Thoracic aorta (tissue), 2 donors: ENCODE measurements at regions not wholly inside any gene's neighbourhood (a gene's known extent, or its start where the extent isn't known, plus 50 kb on each side); places are given as distances from the start of the nearest gene placed in this dataset.

ENCODE experiments used
- ATAC-seq: fragments of 150-250 bp; one replicate; pipeline ENCODE4 v1.8.0; 2017; ENCODE audit warnings: low read depth; ENCODE audit not compliant: insufficient number of reproducible peaks, low FRiP score
- DNase-seq: peaks from one replicate; pipeline ENCODE4 v3.0.0-alpha.2; 2020; ENCODE audit warnings: low spot score
- H3K27ac ChIP-seq, 2 donors: fragments of 200-600 bp; sonication (generic); 1 replicate in 1 of 2; 2 replicates in 1 of 2; pipeline ENCODE4 v1.5.1; 2016; ENCODE audit warnings: mild to moderate bottlenecking in 2 of 2, moderate library complexity in 2 of 2
- H3K27me3 ChIP-seq: fragments of 200-600 bp; sonication (generic); replicated peaks from 2 replicates; pipeline ENCODE4 v1.6.0; 2016; ENCODE audit warnings: mild to moderate bottlenecking; ENCODE audit not compliant: insufficient read depth
- H3K36me3 ChIP-seq: fragments of 200-600 bp; sonication (generic); one replicate; pipeline ENCODE4 v1.5.1; 2016
- H3K4me1 ChIP-seq, 2 donors: fragments of 200-600 bp; sonication (generic); 1 replicate in 1 of 2; 2 replicates in 1 of 2; pipeline versions ENCODE4 v1.5.1 to v1.6.0; 2016; ENCODE audit warnings: low read depth in 2 of 2, mild to moderate bottlenecking in 1 of 2; ENCODE audit not compliant: control insufficient read depth in 1 of 2
- H3K4me3 ChIP-seq: fragments of 200-600 bp; sonication (generic); 2 replicates; pipeline ENCODE4 v1.5.1; 2016; ENCODE audit warnings: mild to moderate bottlenecking
- H3K9me3 ChIP-seq: fragments of 200-600 bp; sonication (generic); 2 replicates; pipeline ENCODE4 v1.5.1; 2016
- CTCF ChIP-seq: fragments of 200-600 bp; sonication (generic); IDR thresholded peaks from one replicate; pipeline ENCODE4 v1.5.1; 2019; ENCODE audit warnings: antibody characterized with exemption

- H3K4me1 ChIP-seq, result no peaks in the 10 kb centered on the region
- no peaks in the 10 kb centered on the region for H3K27me3 ChIP-seq
- DNase-seq (no peak), ATAC-seq (no peak)
- no peaks in the 10 kb centered on the region for H3K9me3 ChIP-seq
- H3K4me3 ChIP-seq, result no peak overlapping the region
- H3K27ac ChIP-seq, result no peak overlapping the region
- no peaks in the 10 kb centered on the region for H3K36me3 ChIP-seq
- no peak for TF ChIP-seq CTCF
Observed at GRCh38 chr9:27750566-27750965, 177.3 kb upstream of the C9orf72 start.

- Histone ChIP-seq H3K4me1 (no peaks in the 10 kb centered on the region), H3K36me3 (no peaks in the 10 kb centered on the region), H3K27ac (no peak overlapping the region), H3K9me3 (no peaks in the 10 kb centered on the region), H3K27me3 (no peaks in the 10 kb centered on the region), H3K4me3 (no peak overlapping the region)
- no peak for DNase-seq
- no peak for ATAC-seq
- TF ChIP-seq CTCF, result no peak
Observed at GRCh38 chr9:27752069-27752468, 178.8 kb upstream of the C9orf72 start.

- no peak for ATAC-seq
- H3K9me3 ChIP-seq, result no peaks in the 10 kb centered on the region
Observed at GRCh38 chr9:27755846-27756245, 182.6 kb upstream of the C9orf72 start.

GRCh38 chr9:27756418-27756817 is 183.1 kb upstream of the C9orf72 start:
- Histone ChIP-seq H3K36me3 (no peaks in the 10 kb centered on the region), H3K27ac (no peak overlapping the region), H3K4me1 (no peaks in the 10 kb centered on the region), H3K4me3 (no peak overlapping the region), H3K27me3 (no peaks in the 10 kb centered on the region), H3K9me3 (no peaks in the 10 kb centered on the region)
- TF ChIP-seq CTCF, result no peak
- DNase-seq, result no peak
- ATAC-seq, result no peak

More at GRCh38 chr9:27755846-27756245, 182.6 kb upstream of the C9orf72 start:
- Histone ChIP-seq H3K27ac (no peak overlapping the region), H3K36me3 (no peaks in the 10 kb centered on the region), H3K27me3 (no peaks in the 10 kb centered on the region), H3K4me3 (no peak overlapping the region), H3K4me1 (no peaks in the 10 kb centered on the region)
- no peak for DNase-seq
- no peak for TF ChIP-seq CTCF

GRCh38 chr9:27763831-27764230 is 190.6 kb upstream of the C9orf72 start:
- no peak overlapping the region for H3K4me3 ChIP-seq

More at GRCh38 chr9:27763831-27764230, 190.6 kb upstream of the C9orf72 start:
- no peaks in the 10 kb centered on the region for H3K4me1 ChIP-seq
- TF ChIP-seq CTCF, result no peak
- ATAC-seq, result no peak
- no peaks in the 10 kb centered on the region for H3K9me3 ChIP-seq
- no peaks in the 10 kb centered on the region for H3K27me3 ChIP-seq
- DNase-seq, result no peak
- H3K36me3 ChIP-seq, result no peaks in the 10 kb centered on the region
- no peak overlapping the region for H3K27ac ChIP-seq
